ENCODE measurements at regions not wholly inside any gene's neighbourhood (a gene's known extent, or its start where the extent isn't known, plus 50 kb on each side); places are given as distances from the start of the nearest gene placed in this dataset.

DNA sequence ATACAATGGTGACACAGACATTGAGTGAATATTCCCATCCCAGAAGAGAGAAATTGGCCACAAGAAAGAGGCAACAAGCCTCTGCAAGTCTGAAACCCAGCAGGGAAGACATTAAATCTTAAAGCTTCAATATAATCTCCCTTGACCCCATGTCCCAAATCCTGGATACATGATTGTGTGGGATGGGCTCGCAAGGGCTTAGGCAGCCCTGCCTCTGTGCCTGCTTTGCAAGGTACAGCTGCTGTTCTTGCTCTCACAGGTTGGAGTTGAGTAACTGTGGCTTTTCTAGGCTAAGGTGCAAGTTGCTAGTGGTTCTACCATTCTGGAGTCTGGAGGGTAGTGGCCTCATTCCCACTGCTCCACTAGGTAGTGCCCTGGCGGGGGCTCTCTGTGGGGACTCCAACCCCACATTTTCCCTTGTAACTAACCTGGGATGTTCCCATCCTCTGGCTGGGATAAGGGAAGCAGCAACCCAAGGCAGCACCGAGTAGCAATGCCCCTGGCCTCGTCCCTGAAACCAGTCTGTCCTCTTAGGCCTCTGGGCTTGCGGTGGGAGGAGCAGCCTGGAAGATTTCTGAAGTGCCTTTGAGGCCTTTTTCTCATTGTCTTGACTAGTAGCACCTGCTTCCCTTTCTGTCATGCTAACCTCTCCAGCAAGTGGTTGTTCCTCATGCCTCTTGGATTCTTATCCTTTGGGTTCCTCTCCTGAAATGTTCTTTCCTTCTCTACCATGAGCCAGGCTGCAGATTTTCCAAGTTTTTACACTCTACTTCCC lies 90.0 kb downstream of the FAM174B start:
- TF ChIP-seq CTCF (IDR thresholded peaks at IDR 0.05; ENCODE audit: insufficient read depth, missing control alignments), result no peak
- no peak for FAIRE-seq
- no peak for DNase-seq (ENCODE audit: insufficient read length, low spot score)

- no peak for TF ChIP-seq CTCF (IDR thresholded peaks at IDR 0.05; ENCODE audit: insufficient read depth, missing control alignments)
- no peak for DNase-seq (ENCODE audit: insufficient read length, low spot score)
- no peak for FAIRE-seq
Measured at GRCh38 chr15:92561754-92562153, 93.8 kb downstream of the FAM174B start.

DNA sequence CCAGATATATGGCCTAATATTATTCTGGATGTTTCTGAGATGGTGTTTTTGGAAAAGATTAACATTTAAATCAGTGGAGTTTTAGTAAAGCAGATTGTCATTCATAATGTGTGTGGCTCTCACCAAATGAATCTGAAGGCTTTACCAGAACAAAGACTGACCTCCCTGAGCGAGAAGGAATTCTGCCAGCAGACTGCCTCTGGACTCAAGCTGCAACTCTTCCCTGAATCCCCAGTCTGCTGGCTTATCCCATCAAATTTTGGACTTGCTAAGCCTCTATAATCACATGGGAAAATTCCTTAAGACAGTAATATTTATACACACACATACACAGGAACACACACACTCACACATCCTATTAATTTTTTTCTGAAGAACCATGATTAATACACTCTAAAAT lies 102.3 kb downstream of the FAM174B start:
- DNase-seq (ENCODE audit: insufficient read length, low spot score) (no peak), FAIRE-seq (no peak)
- TF ChIP-seq CTCF (IDR thresholded peaks at IDR 0.05; ENCODE audit: insufficient read depth, missing control alignments), result no peak

DNA sequence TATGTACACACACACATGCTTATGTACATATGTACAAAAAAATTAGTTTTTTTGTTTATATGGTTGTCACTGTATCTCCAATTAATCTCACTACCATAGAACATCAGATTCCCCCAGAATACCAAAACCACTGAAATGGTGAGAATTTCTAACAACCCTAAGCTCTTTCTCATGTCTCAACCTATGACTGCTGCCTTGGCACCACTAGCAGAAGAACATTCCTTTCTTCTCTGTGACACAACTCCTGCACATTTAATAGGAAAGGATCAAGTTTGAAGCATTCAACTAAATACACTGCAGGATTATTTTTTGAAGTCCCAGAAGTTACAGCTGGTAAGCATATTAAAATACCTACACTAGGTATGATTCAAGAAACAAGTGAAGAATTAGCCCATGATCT lies 109.6 kb downstream of the FAM174B start:
- DNase-seq (ENCODE audit: insufficient read length, low spot score), result no peak
- TF ChIP-seq CTCF (IDR thresholded peaks at IDR 0.05; ENCODE audit: insufficient read depth, missing control alignments), result no peak
- no peak for FAIRE-seq

DNA sequence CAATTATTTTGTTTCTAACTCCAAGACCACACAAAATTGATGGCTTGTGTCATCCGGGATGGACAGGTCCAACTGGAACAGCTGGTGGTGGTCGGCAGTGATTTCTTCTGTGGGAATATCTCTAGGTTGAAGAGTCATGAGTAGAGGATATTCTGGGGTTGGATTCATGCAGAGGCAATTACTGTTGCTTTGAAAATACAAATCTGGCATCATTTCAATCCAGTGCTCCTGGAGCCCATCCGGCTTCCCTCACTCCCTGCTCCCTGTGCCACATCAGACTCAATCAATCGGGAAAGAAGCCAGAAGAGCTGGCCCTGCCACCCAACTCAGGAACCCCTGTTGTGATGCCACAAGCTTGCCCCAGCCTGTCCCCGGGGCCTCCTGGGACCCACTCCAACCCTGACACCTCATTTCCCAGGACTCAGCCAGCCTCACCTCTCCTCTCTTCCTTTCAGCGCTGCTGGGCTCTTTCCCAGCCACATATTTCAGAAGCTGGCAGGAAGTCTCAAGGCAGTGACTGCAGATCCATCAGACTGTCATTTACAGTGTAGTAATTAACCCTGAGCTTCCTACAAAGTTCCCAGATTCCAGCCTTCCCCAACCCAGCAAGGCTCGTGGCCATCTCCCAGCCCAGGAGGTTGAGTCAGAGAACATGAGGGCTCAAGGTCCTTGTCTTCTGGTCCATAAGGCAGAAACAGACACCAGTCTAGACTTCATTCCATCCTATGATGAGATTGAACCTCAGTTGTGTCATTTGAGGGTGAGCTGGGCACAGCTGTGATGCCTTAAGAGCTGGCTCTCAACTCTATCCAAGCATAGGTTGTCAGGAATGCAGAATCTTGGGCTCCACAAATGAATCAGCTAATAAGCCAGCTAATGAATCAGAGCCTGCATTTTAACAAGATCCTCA lies 114.0 kb downstream of the FAM174B start:
- TF ChIP-seq CTCF (IDR thresholded peaks at IDR 0.05; ENCODE audit: insufficient read depth, missing control alignments), result no peak
- FAIRE-seq, result no peak

DNA sequence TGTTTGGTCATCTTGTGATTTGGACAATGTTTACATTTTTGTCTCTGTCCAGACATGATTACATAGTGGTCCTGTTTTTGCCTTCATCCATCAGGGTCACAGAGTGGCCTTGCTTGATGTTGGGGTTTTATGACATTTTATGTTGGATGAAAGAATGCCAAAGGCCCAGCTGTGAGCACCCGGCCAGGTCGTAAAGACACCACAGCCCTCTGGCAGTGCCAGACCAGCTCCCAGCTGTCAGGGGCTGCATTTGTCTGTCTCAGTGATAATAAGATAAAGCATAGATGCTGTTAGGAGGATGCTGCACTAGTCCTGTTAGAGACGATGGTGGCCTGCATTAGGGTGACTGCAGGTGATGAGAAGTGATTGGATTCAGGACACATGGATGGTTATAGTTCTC lies 117.5 kb downstream of the FAM174B start:
- no peak for DNase-seq (ENCODE audit: insufficient read length, low spot score)
- no peak for FAIRE-seq
- TF ChIP-seq CTCF (IDR thresholded peaks at IDR 0.05; ENCODE audit: insufficient read depth, missing control alignments), result no peak

More for the DNA sequence above, 114.0 kb downstream of the FAM174B start:
- DNase-seq (ENCODE audit: insufficient read length, low spot score), result no peak

Measured in D721Med (cell line).